HG03442 (cell line): ENCODE measurements at regions not wholly inside any gene's neighbourhood (a gene's known extent, or its start where the extent isn't known, plus 50 kb on each side); places are given as distances from the start of the nearest gene placed in this dataset.

Experiments used
- ATAC-seq: cut with Tn5 transposase; IDR thresholded peaks from one replicate; pipeline ENCODE4 v1.9.1; 2021; ENCODE audit warnings: mild to moderate bottlenecking, moderate library complexity; ENCODE audit not compliant: unreplicated experiment

DNA sequence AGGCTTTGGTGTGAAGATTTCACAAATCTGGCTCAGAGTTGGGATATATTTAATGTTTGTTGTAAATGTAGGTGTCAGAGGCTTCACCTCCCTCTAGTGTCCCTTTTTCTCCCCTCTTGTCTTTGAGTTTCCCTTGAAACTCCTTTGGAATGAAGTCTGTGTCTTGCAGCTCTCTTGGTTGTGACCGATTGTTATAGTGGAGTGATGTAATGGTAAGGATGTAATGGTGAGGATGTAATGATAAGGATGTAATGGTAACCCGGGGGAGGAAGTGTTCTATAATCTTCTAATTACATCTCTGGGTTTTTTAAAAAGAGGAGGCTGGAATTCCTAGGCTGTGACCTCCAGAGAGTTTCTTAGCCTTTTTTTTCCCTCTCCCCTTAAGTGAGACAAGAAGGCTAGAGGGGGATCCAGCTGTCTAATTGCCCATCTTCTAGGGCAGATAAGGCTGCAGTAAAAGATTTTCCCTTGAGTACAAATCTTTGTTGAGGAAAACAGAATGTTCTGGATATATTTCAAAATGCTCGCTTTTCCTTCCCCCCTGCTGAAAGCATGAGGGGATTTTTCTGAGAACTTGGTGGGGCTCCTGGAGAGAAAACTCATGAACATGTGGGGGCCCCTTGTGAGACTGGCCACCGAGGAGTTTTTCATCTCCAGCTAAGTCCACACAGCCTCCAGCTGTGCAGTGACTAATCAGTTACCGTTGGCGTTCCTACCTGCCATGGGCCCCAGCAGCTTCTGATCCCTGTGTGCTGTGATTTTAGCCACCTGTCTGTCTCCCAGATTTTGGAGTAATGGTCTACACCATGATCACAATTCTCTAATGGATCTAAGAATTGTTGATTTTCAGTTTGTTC is 156.7 kb upstream of the PMEPA1 start:
- ATAC-seq, result no peak

DNA sequence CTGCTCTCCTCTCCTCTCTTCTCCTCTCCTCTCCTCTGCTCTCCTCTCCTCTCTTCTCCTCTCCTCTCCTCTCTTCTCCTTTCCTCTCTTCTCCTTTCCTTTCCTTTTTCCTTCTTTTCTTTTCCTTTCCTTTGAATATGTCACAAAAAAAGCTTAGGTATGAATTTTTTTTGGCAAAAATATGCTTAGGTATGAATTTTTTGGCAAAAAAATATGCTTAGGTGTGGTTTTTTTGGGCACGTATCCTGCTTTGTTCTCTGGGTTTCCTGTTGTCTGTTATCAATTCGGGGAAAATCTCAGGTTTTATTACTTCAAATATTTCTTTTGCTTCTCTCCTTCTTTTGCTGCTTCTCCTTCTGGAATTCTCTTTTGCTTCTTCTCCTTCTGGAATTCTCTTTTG is 155.5 kb upstream of the PMEPA1 start:
- ATAC-seq, result no peak

DNA sequence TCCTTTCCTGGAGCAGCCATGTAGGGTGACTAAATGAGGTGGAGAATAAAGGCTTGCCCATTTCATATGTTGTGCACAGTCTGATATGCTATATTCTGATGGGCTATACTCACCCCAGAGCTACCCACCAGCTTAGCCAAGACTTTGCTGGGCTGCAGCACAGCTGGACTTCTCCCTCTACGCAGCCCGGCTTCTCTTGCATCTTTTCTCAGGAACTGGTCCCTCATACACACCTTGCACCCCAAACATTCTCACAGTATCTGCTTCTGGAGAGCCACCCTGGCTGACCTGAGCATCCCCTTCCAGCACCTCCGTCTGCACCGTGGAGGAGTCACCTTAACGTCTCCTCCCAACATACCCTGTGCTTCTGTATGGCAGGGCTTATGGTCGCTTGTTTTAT is 150.8 kb upstream of the PMEPA1 start:
- no peak for ATAC-seq

DNA sequence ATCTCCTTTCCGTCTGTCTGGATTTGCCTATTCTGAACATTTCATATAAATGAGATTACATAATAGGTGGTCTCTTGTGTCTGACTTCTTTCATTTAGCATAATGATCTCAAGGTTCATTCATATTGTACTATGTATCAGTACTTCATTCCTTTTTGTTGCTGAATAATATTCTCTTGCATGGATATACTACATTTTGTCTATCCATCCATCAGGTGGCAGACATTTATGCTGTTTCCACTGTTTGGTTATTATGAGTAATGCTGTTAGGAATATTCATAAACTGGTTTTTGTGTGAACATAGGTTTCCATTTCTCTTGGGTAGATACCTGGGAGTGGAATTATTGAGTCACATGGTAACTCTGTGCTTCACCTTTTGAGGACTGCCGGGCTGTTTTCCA is 148.2 kb upstream of the PMEPA1 start:
- ATAC-seq, result no peak

DNA sequence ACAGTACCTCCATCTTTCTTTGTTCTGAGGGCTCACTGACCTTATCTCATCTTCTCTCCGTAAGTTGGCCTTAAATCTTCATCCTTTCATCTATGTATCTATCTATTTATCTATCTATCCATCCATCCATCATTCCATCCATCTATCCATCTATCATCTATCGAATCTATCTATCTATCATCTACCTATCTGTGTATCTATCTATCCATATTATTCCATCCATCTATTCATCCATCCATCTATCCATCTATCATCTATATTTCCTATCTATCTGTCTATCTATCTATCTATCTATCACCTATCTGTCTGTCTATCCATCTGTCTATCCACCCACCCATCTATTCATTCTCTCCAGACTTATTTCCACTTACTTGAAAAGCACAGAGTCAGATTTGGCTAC is 147.3 kb upstream of the PMEPA1 start:
- no peak for ATAC-seq

DNA sequence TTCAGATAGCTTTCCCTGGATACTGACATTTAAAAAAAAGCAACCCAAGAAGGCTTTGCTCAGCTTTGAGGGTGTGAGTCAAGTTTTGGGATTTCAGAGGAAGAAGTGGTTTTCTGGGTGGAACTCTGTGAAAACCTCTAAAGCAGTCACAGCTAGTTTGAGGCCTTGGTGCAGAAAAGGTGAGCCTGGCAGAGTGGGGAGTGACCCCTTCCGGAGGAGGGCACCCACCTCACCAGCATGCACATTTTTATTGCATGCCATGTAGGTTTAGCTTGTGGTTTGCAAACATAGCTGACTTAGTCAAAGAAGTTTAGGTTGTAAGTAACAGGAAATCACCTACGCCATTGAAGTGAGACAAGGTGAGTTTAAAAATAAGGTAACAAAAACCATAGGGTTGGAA is 146.8 kb upstream of the PMEPA1 start:
- ATAC-seq, result no peak

DNA sequence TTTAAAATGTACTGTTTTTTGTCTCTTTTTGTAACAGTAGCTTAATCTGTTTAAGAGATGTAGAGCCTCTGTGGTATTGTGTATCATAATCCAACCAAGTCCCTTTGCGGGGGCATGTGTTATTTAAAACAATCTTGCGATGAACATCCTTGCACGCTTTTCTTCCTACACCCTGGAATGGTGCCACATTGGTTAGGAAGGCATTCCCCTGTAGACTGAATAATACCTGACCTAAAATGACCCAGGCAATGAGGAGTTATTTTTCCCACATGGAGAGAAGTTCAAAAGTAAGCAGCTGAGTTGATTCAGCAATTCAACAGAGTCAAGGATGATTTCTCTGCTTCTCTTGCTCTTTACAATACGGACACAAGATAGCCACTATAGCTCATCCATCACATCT is 142.0 kb upstream of the PMEPA1 start:
- ATAC-seq, result no peak

DNA sequence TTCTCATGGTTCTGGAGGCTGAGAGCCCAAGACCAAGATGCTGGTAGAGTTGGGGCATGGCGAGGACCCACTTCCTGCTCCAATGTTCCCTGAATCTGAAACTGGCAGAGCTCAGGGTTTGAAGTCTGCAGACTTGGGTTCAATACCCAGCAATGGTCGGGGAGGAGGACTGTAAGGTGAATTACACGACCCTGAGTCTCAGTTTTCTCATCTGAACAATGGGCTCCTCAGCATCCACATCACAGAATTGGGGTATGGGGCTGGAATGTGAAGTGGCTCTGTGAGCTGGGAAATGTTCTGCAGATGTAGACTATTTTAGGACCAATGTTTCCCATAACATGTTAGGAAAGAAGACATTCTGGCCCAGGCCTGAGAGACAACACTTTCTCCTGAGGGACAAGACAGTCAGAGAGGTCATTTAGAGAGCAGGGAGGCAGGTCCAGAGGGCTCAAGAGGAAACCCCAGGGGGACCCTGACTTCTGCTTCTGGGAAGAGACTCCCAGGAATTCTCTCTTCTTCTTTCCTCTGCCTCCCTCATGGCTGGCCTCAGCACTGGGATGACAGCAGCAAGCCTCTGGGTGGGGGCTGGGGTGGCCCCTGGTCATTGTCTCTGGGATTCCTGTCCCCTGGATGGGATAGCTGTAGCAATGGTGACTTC is 141.3 kb upstream of the PMEPA1 start:
- no peak for ATAC-seq

DNA sequence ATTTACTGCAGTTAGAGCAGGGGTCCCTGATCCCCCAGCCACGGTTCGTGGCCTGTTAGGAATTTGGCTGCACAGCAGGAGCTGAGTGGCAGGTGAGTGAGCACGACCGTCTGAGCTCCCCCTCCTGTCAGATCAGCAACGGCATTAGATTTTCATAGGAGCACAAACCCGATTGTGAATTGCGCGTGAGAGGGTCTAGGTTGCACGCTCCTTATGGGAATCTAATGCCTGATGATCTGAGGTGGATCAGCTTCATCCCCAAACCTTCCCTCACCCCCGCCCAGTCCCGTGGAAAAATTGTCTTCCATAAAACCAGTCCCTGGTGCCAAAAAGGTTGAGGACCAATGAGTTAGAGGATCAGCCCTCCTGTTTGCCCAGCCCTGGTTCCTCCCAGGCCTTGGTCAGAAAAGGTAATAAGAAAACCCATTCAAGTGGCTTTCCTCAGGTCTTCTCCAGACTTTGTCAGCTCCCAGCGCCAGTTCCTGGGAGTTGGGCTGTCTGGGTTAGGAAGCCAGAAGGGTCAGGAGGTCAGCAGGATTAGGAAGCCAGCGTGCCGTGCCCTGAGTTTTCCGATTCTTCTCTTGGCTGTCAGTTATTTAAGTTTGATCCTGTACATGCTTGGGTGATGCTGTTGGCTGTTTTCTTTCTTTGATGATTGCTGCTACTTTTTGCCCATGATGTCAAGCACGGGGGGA is 139.9 kb upstream of the PMEPA1 start:
- ATAC-seq, result no peak

DNA sequence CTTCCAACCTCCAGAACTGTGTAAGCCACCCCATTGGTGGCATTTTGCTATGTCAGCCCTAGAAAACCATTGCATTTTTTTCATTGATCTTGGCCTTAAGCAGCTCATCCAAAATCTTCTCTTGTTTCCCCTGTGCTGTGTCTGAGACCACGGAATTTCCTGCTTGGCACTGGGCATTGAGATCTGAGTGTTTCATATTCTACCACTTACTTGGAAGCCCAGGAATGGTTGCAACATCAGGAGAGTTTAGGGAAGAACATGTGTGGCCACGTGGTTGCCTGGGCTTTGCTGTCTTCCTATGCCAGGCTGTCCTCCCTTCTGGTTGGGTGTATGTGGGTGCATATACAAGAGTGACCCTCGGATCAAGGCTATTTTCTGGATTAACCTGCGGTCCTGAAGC is 139.3 kb upstream of the PMEPA1 start:
- no peak for ATAC-seq

DNA sequence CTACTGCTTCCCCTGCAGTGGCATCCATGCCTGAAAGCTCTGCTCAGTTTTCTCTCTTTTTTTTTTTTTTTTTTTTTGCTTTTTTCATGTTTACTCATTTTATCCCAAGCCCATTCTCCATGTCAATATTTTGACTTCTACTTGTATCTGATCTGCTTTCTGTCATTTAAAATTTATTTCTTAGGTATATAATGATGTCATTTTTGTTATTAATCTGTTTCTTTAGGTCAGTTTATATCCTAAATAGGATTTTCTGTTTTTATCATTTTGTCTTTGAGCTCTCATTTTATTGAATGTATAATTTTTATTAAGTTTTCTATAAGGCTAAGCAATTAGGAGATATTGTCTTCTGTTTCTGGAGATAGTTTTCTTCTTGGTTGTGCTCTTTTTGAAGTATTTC is 138.5 kb upstream of the PMEPA1 start:
- ATAC-seq, result no peak

DNA sequence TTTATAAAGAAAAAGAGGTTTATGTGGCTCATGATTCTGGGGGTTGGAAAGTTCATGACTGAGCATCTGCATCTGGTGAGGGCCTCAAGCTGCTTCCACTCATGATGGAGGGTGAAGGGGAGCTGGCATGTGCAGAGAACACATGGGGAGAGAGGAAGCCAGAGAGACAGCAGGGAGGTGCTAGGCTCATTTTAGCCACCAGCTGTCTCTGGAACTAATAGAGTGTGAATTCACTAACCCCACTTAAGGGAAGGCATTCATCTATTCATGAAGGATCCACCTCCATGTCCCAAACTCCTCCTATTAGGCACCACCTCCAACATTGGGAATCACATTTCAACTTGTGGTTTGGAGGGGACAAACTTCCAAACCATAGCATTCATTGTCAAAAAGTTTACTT is 137.3 kb upstream of the PMEPA1 start:
- no peak for ATAC-seq

DNA sequence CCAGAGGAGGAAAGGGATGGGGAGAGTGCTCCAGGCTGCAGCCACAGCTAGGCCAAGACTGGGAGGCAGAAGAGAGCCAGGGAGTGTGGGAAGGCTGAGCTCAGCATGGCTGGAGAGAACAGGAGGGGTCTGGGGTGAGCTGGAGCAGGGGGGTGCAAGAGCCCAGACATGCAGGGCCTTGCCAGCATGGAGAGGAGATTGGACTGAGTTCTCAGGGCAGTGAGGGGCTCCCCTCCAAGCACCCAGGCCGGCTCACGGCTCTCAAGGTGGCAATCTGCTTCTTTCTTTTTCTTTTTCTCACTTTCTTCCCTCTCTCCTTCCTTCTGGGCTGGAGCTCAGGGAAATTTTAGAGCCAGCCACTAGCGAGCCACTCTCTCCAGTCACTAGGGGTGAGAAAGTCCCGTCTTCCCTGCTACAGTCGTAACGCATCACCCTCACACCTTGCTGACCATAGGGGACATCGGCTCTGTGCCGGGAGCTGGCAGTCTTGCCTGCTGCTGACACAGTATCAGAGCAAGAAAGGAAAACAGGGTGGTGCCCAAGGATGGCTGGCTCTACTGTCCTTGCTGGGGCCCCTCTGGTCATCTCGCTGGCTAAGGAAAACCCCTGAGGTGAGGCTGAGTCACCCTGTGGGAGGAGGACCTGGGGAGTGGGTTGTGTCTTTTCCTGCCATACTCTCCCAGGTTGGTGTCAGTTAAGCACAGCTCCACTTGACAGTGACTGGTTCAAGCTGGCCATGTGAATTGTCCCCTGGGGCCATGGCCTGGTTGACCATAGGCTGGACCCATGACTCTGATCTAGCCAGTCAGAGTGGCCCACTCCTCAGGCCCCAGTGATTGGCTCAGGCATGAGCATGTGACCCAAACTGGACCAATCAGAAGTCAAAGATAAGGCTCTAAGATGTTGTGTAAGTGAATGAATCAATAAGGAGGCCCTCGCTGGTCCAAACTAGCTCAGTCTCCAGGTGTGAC is 135.1 kb upstream of the PMEPA1 start:
- no peak for ATAC-seq

DNA sequence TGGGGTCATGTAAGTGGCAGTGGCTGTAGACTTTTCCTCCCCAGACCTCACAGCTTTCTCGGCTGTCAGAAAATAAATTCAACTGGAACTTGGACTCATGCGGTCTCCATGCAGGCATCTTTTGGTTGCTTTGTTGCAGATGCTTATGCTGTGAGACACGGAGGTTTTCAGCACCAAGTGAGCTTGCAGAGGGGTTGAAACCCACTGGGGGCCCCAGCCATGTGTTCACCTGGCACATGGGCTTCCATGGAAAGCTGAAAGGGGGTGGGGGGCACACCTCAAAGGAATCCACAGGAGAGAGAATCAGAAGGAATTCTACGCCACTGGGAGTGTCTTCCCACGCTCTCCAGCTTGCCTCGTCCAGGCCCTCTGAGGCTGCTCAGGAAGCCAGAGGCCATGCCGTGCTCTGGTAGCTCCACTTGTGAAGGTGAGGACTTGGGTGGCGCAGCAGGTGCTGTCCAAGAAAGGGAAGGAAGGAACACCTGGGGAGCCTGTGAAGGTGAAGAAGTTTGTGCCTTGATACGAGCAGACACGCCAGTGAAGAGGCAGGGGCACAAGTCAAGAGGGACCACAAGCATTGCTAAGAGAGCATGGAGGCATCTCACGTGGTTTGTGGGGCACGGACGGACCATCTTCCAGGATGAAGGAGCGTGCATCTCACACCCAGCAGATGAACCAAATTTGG is 134.3 kb upstream of the PMEPA1 start:
- ATAC-seq, result no peak

DNA sequence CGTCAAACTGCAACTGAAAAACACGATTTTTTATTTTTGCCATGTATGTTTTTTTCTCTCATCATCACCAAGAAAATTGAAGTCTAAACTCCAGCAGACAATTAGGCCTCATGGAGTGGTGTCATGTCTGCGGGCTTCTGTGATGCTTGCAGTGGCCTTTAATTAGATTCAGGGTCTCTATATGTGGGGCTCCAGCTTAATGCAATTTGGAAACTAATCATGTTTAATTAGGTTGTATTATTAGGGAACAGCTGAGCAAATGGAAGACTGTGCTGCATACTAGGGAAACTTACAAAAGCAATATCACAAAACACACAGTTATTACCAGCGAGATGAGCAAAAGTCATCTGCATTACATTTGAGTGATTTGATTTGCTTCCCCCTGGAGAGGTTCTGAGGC is 132.9 kb upstream of the PMEPA1 start:
- ATAC-seq, result no peak

DNA sequence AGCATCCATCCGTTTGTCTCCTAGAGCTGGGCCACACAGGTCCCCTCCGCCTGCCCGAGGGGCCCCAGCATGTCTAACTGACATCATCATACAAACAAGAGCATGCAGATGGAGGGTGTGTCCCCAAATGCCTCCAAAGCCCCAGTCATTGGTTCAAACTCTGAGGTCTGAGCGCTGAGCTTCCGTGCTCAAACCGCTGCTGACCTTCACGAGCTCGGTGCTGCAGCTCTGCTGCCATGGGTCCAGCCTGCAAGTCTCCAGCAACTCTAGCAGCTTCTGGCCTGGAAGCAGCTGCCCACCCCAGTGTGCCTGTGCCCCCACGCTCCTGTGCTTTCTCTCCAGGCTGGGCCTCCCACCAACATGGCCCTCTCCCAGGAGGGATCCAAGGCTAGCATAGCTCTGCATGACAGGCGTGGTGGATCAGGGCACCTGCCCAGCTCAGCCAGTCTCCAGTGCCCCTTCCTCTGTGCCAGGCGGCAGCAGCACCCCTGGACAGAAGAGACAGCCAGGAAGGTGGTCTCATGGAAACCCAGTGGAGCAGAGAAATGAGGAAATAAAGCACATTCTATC is 131.6 kb upstream of the PMEPA1 start:
- no peak for ATAC-seq

DNA sequence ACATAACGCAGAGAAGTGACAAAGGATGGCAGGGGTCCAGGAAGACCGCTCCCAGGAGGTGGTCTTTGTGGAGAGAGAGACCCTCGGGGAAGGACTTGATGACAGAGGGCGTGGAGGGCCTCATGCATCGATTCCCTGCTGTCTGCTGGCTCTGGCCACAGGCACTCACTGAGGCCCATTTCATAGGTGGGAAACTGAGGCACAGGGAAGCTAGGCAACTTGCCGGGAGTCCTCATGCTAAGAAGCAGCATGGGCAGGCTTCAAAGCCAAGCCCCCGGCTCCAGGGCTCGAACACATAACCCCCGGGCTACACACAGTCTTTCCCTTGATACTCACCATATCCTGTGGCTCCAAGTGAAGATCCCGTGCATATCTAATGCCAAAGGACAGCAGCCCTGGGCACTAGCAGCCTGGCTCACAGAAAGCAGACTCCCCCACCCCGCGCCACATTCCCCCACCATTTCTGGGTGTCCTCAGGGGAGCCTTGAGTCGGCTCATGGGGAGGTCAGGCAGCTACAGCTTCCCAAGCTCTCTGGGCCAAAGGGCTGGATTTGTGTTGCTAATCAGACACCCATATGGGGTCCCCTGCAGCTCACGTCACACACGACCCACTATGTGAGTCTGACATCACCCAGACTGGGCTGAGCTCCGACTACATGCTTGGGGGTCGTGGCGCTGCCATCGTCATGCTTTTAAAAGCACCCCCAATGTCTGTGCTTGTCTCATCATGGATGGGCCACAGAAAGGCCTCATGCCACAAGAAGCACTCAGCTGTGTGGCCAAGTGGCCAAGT is 130.9 kb upstream of the PMEPA1 start:
- ATAC-seq, result no peak

DNA sequence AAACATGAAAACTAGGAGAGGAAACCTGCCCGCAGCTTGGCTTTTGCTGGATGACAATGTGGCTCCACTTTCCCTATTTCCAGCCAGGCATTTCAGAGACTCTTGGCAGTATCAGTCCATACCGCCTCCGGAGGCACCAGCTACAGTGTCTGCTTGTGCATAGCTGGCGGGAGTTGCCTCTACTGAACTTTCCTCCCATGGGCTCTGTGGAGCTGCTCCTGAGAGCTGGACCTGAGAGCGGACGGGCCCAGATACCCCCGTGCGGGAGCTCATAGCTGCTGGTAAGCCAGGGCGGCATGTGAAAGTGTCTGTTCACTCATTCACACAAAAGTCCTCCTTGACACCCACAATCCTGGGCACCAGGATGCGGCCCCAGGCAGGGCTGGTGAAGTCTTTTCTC is 130.3 kb upstream of the PMEPA1 start:
- no peak for ATAC-seq

DNA sequence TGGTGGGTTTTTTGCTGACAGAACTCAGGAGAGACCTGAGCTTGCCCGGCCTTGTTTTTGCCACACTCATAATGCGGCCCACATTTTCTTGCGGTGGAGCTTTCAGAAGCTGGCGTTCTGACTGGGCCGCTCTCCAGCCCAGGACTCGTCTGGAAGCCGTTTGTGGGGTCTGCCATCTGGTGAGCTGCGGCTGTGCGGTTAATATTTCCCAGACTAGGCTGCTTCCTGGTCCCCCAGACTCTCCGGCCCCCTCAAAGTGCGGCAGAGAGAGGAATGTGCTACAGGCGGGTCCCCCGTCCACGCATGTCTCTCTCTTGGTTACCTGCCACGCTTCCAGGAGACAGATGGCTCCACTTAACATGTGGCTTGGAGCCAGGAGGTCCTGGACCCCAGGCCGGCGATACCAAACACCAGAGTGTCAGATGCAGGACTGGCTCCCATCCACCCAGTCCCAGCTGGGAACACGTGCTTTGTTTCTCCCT is 128.9 kb upstream of the PMEPA1 start:
- no peak for ATAC-seq
